GF-D8 (cell line): ENCODE measurements at regions not wholly inside any gene's neighbourhood (a gene's known extent, or its start where the extent isn't known, plus 50 kb on each side); places are given as distances from the start of the nearest gene placed in this dataset.

Experiments used
- DNase-seq: peaks from one replicate; lab custom pipeline; 2025; lab: John Stamatoyannopoulos, UW

DNA sequence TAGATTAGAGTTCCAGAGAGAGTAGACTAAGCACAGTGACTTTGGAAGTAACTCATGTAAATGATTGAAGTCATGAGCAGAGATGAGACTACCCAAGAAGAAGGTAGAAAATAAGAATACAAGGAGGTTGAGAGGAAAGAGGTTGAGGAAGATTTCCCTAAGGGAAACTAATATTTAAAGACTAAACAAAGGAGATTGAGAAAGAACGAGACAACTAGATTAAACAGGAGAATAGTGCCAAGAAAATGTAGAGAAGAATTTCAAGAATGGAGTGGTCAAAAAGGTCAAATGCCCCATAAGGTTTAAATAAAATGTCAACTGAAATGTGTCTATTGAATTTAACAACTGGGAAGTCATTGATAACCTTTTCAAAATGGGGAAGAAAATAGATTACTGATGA, 59.0 kb downstream of the RPS29 start:
- no peak for DNase-seq

DNA sequence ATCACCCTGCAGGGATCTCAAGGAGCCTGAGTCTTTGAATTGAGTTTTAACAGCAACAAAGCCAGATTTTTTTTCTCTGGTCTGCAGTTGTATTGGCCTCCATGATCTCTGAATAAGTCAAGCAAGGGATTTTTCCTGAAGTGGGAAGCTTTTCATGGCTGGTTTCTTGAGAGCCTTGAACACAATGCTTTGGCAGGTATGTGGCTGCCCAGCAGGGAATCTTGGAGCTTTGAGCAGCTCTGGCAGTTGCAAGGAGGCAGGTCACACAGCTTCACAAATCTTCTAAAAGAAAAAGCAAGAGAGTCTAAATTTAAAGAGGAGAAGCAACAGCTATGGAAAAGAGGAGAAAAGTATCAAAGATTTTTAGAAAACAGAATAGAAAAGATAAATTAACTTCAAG, 60.1 kb downstream of the RPS29 start:
- DNase-seq, result no peak

DNA sequence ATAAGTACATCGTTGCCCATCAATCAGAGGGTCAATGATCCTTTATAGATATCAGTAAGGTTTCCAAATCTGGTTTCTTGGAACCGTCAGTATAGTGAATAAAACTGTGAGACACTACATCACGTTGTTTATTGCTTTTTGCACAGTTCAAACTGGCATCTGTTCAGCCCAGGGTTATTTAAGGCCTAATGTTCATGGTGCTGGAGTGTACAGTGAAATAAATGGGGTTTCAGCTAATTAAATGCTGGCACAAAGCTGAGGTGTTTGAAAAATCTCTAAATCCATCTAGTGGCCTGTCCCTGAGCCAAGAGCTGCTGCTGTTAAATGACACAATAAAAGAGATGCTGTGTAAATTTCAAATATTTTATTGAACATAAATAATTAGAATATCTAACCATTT, 69.9 kb downstream of the RPS29 start:
- DNase-seq, result no peak

DNA sequence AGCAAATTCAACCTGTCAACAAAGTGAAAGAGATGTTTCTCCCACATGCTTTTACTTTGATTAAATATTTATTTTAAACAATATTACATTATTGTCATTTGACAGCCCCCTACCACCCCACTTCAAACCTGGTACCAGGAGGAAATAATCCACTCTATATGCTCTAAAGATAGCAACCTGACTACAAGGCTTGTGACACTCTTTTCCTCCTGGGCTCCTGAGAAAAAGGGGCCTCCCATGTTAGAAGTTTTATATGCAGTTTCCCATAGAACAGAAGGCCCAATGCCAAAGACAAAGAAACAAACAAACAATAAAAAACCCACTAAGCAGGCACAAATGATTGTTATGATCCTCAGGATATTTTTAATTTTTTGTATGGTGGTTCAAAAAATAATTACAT, 73.6 kb downstream of the RPS29 start:
- no peak for DNase-seq

DNA sequence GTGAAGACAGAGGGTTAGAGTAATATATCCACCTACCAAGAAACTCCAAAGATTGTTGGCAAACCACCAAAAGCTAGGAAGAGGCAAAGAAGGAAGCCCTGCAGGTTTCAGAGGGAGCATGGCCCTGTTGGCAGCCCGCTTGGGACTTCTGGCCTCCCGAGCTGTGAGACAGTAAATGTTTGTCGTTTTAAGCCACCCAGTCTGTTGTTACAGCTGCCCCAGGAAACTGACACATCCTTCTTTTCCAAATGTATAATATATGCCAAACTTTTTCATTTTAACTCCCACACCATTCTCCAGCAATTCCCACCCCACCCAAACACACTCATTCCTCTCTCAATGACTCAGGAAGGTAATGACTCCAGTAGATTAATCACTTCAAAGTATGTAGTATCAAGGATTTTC, 74.0 kb downstream of the RPS29 start:
- DNase-seq, result no peak

DNA sequence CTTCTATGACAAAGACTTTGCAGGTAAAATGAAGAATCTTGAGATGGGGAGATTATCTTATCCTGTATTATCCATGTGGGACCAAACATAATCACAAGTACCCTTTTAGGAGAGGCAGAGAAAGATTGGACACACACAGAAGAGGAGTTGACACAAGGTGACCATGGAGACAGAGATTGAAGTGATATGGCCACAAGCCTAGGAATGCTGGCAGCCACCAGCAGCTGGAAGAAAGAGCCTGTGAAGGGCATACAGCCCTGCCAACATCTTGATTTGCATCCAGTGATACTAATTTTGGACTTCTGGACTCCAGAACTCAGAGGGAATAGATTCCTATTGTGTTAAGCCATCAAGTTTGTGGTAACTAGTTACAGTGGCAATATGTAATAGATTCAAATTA, 78.1 kb downstream of the RPS29 start:
- no peak for DNase-seq

DNA sequence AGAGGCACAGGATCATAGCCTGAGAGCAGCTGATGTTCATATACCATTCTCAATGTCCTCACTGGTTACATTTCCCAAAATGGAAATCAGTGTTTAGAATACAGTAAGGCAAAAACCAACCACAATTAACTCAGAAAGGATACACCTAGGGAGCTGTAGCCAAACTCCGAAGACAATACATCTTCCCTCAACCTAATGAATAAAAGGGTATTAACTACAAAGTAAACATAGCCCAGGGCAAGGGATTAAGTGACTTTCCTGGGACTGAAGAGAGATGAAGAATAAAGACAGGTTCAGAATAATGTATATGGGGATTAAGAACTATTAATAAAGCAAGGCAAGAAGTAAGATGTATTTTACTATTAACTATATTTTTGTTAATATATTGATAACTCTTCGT, 79.5 kb downstream of the RPS29 start:
- DNase-seq, result no peak

DNA sequence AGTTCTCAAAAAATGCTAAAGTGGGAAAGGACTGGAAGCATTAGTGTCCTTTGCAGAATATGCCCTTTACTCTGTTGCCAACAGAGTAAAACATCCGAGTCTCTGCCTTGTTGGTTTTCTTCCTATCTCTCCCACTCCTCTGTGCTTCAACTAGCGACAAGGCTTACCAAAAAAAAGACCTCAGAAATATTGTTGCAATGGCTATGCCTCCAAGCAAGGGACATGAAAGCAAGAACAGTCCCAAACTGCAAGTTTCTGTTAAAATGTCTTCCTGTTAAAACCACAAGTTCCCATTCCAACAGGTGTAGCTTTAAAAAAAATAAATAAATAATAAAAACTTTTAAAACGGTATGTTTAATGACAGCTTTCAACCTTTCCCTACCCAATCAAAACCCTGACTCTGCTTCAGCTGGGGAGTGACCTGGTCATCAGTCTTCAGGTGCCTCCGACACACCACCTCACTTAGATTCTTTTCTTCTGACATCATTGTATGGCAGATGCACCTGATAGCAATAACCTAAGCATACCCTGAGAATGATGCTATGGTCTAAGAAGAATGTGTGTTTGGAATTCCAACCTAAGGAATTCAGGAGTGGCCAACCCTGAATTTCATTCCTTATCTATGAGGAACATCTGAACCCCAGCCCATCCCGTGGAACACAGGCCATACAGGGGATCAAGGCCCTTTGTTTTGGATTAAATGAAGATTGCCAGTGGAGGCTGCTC, 81.0 kb downstream of the RPS29 start:
- no peak for DNase-seq

DNA sequence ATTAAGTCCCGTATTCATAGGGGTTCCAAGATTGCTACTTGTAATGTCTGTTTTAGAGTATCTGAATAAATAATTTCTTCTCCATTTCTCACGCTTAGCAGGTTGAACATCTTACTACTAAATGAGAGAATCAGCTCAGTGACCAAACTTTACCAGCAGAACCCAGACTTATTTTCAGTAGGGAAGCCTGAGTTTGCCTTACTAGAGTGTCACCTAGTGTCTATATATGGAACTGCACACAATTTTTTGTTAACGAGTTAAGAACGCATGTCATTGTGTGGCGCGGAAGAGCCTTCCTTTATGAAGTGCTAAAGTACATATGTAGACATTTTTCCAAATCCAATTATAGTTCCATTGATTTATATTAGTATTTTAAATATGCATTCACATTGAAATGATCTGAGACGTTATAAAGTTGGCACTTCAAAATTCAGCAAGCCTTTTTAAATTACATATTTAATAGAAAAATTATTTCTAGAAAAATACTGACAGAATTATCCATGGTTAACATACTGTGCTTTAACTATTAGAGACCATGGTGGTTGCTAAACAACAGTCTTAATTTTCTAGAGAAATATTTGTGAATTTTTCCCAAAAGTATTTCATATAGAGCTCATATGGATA, 88.3 kb downstream of the RPS29 start:
- DNase-seq, result peak; percentile 20

DNA sequence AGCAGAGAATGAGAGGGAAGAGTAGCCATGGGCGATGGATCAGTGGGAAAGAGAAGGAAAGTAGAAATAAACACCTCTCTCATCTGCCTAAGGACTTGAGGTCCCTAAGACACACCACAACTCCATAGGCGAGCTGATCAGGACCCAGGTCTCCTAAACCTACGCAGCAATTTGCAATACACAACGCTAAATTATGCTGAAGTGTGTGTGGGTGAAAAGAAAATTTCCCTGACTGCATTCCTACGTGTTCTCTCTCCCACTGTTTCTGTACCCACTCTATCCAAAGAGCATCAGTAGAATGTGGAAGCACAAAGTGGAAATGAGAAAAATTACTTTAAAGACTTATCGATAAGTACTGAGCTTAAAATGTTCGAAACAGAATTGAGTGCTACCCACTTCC, 88.9 kb downstream of the RPS29 start:
- DNase-seq, result no peak

DNA sequence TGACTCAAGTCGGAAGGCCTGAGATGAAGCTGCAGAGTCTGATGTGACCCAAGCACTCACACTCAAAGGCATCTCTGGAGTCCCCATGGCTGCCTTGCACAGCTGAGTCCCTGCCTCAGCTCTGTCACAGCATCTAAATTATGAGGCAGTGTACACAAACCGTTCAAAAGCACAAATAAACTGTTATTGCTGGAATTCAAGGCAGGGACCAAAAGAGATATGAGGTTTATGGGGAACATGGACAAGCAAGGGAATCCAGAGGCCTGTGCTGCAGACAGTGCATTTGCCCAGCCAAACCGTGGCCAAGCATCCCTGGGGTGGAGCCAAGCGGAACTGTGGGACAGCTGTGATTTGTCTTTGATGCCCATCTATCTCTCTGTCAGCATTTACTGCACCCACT, 91.3 kb downstream of the RPS29 start:
- no peak for DNase-seq

DNA sequence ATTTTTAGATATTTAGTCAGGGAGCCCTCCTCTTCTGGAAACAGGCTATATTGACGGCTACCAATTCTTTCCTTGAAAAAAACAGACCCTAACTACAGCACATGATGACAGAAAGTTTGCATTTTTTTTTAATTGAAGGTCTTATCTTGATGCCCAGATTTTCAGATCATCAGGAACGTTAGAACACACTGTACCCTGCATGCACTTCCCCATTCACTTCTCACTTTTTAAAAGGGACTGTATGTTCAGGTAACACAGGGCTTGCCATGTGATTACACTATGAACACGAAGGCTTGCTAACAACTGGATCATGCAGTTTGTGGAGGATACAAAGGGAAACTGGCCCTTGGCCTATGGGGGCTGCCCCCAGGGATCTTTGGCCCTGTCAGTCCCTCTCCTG, 92.6 kb downstream of the RPS29 start:
- DNase-seq, result no peak

DNA sequence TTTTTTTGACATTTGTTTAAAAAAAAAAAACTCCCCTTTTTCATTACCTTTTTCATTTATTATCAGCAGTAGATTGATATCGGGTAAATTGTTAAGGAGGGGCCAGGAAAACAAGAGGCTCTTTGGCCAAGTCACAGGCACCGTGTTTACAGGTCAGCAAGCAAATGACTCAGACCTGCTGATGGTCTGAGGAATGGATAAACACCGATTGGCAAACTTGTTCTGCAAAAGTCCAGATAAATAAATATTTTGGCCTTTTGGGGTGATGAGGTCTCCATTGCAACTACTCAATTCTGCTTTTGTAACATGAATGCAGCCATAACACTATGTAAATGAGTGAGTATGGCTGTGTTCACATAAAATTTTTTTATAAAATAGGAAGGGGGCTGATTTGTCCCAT, 94.0 kb downstream of the RPS29 start:
- DNase-seq, result no peak

DNA sequence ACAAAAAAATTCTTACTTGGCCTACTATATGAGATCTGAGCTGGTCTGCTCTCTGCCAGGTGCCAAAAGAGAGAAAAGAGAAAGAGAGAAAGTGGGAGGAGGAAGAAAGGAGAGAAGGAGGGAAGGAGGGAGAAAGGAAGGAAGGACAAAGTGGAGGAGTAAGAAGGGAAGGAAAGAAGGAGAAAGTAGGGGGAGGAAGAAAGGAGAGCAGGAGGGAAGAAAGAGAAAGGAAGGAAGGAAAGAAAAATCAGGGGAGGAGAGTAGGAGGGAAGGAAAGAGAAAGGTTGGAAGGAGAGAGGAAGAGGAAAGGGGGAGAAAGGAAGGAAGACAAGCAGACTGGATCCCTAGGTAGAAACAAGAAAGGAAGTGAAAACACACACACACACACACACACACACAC, 96.8 kb downstream of the RPS29 start:
- DNase-seq, result no peak

DNA sequence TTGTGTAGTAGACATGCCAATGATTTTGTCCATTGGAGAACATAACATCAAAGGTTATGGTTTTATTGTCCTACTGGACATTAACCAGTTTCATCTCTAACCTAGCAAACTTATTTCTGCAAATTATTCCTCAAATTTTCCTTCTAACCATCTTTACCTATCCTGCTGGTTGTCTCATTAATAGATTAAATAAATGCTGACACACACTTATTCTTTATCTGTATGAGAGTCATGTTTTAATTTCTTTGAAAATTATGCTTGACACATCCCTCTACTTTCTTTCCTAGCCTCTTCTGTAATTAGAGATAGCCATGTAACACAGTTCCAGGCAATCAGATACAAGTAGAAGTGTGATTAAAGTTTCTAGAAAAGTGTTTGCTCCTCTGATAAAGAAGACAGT, 98.9 kb downstream of the RPS29 start:
- no peak for DNase-seq

DNA sequence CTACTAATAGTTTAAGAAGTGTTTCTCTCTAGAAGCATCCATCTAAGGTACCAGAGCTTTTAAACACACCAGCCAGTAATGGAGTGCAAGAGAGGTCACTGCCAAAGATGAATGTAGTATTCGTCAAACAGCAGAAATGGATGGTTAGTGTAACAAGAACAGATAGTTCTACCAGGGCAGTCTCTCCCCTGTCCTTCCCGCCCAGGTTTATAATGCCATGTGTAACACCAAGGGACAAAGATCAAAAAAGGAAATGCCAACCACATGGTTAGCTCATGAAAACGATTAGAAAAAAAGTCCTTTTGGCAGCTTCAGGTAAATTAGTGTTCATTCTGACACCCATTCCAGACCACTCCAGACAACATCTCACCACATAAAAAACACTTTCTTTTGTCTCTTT, 100.9 kb downstream of the RPS29 start:
- DNase-seq, result no peak

DNA sequence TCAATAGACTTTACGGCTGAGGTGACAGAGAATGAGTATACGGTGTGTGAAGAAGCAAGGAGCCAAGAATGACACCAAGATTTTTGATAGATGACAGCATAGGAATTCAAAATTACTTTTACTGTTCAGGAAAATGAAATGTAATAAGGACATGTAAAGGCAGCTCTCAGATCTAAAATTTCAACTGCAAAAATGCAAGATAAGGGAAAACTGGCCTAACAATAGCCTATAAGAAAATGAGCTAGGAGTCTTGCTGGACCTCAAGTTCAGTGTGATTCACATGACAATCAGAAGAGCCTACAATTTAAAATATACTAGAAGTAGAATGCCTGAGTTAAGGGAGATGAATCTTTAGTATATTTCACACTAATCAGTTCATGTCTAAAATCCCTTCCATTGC, 102.0 kb downstream of the RPS29 start:
- no peak for DNase-seq

DNA sequence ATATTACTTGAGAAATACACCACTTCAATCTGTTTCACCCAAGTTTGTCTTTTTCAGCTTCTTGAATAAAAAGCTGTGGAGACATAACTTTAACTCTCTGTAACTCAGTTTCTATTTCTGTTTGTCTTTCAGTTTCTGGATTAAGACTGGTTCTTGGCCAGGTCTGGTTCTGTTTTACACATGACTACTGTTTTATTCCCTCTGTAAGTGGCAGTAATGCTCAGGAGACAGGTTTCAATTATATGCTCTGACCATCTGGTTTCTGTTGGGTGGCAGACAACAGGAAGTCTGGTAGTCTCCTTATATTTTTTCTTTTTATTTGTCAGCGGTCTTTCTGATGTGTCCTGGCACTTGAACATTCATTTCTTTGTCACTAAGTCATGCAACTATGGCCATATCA, 102.9 kb downstream of the RPS29 start:
- DNase-seq, result no peak

DNA sequence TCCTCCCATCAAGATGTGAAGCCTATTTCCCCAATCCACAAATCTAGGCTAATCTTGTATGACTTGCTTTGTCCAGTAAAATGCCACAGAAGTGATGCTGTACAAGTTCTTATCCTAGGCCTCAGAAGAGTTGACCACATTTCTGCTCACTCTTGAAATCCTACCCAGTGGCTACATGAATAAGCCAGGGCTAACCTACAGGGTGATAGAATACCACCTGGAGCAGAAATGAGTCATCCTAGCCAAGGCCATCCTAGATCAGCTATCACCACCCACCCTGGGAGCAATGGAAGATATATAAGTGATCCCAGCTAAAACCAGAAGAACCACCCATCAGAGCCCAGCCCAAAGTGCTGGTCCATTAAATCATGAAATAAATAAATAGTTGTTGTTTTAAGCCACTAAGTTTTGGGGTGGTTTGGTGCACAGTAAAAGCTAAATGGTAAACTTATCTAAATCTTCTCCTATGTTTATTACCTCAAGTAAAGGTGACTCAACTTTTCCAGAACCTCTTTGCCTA, 105.1 kb downstream of the RPS29 start:
- DNase-seq, result no peak

DNA sequence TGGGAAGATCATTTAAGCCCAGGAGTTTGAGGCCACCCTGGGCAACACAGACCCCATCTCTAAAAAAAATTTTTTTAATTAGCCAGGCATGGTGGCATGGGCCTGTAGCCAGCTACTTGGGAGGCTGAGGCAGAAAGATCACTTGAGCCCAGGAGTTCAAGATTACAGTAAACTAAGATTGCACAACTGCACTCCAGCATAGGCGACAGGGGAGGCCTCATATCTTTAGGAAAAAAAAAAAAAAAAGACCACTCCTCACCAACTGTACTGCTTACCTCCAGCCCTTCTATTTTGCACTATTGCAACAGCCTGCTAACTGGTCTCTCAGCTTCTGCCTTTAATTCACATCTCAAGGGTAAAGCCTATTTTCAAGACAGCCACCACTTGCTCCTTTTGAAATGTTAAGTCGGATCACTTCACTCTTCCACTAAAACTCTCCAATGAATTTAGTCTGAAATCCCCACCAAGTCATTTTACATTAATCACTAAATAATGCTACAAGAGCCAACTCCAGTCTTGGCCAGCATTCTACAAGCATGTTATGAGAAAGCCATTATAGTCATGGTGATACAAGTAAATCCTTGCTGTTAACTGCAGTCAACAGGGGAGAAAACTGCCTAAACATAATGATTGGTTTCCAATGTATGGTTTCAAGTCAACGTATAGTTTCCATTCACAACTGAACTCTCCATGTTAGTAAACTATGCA, 106.0 kb downstream of the RPS29 start:
- DNase-seq, result no peak

DNA sequence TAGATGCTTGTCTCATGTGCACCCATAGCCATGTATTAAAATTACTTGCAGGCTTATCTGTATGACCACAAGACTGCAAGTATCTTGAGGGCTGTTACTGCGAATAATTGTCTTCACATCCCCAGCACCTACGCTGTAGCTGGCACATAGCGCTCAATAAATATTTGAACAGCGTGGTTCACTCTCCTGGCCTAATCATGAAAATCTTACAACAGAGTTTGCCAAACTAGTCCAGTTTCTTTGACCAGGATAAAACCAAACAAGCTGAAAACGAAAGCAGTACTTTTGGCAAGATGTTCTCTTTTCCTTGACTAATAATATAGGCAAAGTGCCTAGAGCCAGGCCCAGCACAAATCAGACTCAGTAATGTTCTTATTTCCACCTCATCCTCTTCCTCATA, 106.7 kb downstream of the RPS29 start:
- no peak for DNase-seq

DNA sequence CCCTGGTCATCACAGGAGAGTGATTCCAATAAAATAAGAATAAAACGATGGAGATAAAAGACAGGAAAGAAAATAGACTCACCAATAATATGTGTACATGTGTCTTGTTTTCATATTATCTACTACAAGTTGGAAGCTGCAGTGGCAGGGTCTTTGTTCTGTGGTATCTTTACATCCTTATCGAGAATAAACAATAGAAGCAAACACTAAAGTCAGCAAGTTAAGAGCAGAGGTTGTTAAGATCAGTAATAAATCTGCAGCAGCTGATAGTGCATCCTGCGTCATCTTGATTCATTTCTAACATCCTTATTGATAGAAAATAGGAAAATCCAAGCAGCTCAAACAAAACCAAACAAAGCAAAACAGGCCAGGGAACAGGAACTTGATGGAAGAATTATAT, 107.4 kb downstream of the RPS29 start:
- DNase-seq, result no peak

DNA sequence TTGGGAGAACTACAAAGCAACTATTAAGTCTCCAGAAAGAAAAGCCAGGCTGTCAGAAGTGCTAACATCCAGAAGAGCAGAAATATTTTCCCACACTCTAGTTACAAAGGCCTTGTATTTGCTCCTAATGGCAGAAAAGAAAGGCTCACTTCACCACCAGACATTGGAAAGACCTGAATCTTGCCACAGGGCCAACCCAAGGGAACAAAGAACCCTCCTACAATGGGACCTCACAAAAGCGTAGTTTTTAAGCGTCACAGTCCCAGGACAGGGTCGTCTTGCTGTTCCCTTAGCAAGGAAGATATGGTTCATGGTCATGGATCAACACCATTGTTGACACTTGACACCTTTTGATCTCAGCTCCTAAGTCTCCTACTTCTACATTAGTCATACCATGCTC, 119.1 kb downstream of the RPS29 start:
- DNase-seq, result no peak
